ENCODE measurements at regions not wholly inside any gene's neighbourhood (a gene's known extent, or its start where the extent isn't known, plus 50 kb on each side); places are given as distances from the start of the nearest gene placed in this dataset.

- no peak overlapping the region for H3K4me3 Mint-ChIP-seq
- ATAC-seq (no peak), DNase-seq (no peak)
- H3K27ac Mint-ChIP-seq = no peak overlapping the region
- H3K9me3 Mint-ChIP-seq = peaks cover 7 to 12% of the 10 kb centered on the region in 2 donors
- no peaks in the 10 kb centered on the region for H3K4me1 Mint-ChIP-seq
- no peaks in the 10 kb centered on the region for H3K27me3 Mint-ChIP-seq
Measured at GRCh38 chr18:28581521-28582071, 404.7 kb upstream of the CDH2 start.

- no peak for DNase-seq
- H3K9me3 Mint-ChIP-seq = peaks cover 7 to 12% of the 10 kb centered on the region in 2 donors
- no peak overlapping the region for H3K27ac Mint-ChIP-seq
- H3K27me3 Mint-ChIP-seq = no peaks in the 10 kb centered on the region
- no peak for ATAC-seq
- no peaks in the 10 kb centered on the region for H3K4me1 Mint-ChIP-seq
- no peak overlapping the region for H3K4me3 Mint-ChIP-seq
Measured at GRCh38 chr18:28576941-28577340, 400.0 kb upstream of the CDH2 start.

GRCh38 chr18:28575123-28575522 is 398.2 kb upstream of the CDH2 start:
- Mint-ChIP-seq H3K27me3 (no peaks in the 10 kb centered on the region), H3K4me3 (no peak overlapping the region), H3K4me1 (no peaks in the 10 kb centered on the region), H3K9me3 (peaks cover 7 to 9% of the 10 kb centered on the region in 2 donors), H3K27ac (no peak overlapping the region)
- no peak for ATAC-seq
- DNase-seq = no peak

- no peak for DNase-seq
- H3K27ac Mint-ChIP-seq = no peak overlapping the region
- peaks cover 0 to under 1% of the 10 kb centered on the region in 2 donors for H3K9me3 Mint-ChIP-seq
- H3K27me3 Mint-ChIP-seq = no peaks in the 10 kb centered on the region
- no peak overlapping the region for H3K4me3 Mint-ChIP-seq
- no peak for ATAC-seq
- H3K4me1 Mint-ChIP-seq = no peaks in the 10 kb centered on the region
Measured at GRCh38 chr18:28574175-28574574, 397.2 kb upstream of the CDH2 start.

GRCh38 chr18:28571929-28572328 is 395.0 kb upstream of the CDH2 start:
- H3K4me3 Mint-ChIP-seq = no peak overlapping the region
- no peaks in the 10 kb centered on the region for H3K27me3 Mint-ChIP-seq
- H3K4me1 Mint-ChIP-seq = no peaks in the 10 kb centered on the region
- H3K27ac Mint-ChIP-seq = no peak overlapping the region
- ATAC-seq = no peak
- DNase-seq = no peak
- no peaks in the 10 kb centered on the region for H3K9me3 Mint-ChIP-seq

- Mint-ChIP-seq H3K27me3 (no peaks in the 10 kb centered on the region), H3K9me3 (peaks cover 0 to 7% of the 10 kb centered on the region in 2 donors), H3K4me1 (no peaks in the 10 kb centered on the region), H3K4me3 (no peak overlapping the region), H3K27ac (no peak overlapping the region)
- DNase-seq (no peak), ATAC-seq (no peak)
Measured at GRCh38 chr18:28560331-28560730, 383.4 kb upstream of the CDH2 start.

GRCh38 chr18:28559511-28559910 is 382.6 kb upstream of the CDH2 start:
- H3K9me3 Mint-ChIP-seq = peaks cover 0 to 7% of the 10 kb centered on the region in 2 donors
- ATAC-seq = no peak
- no peak overlapping the region for H3K27ac Mint-ChIP-seq
- DNase-seq = no peak
- H3K4me3 Mint-ChIP-seq = no peak overlapping the region
- H3K4me1 Mint-ChIP-seq = no peaks in the 10 kb centered on the region
- no peaks in the 10 kb centered on the region for H3K27me3 Mint-ChIP-seq

- H3K4me1 Mint-ChIP-seq = no peaks in the 10 kb centered on the region
- H3K9me3 Mint-ChIP-seq = peaks cover 5 to 28% of the 10 kb centered on the region in 2 donors
- no peaks in the 10 kb centered on the region for H3K27me3 Mint-ChIP-seq
- no peak for DNase-seq
- H3K27ac Mint-ChIP-seq = no peak overlapping the region
- no peak for ATAC-seq
- H3K4me3 Mint-ChIP-seq = no peak overlapping the region
Measured at GRCh38 chr18:28541934-28542333, 365.0 kb upstream of the CDH2 start.

GRCh38 chr18:28541276-28541930 is 364.5 kb upstream of the CDH2 start:
- Mint-ChIP-seq H3K27ac (no peak overlapping the region), H3K9me3 (peaks cover 5 to 28% of the 10 kb centered on the region in 2 donors), H3K27me3 (no peaks in the 10 kb centered on the region), H3K4me3 (no peak overlapping the region), H3K4me1 (no peaks in the 10 kb centered on the region)
- ATAC-seq (no peak), DNase-seq (no peak)

- ATAC-seq (no peak), DNase-seq (no peak)
- no peak overlapping the region for H3K4me3 Mint-ChIP-seq
- no peaks in the 10 kb centered on the region for H3K4me1 Mint-ChIP-seq
- H3K9me3 Mint-ChIP-seq = no peaks in the 10 kb centered on the region
- H3K27ac Mint-ChIP-seq = no peak overlapping the region
- no peaks in the 10 kb centered on the region for H3K27me3 Mint-ChIP-seq
Measured at GRCh38 chr18:28529644-28530043, 352.7 kb upstream of the CDH2 start.

- ATAC-seq (no peak), DNase-seq (no peak)
- no peak overlapping the region for H3K4me3 Mint-ChIP-seq
- H3K27ac Mint-ChIP-seq = no peak overlapping the region
- H3K9me3 Mint-ChIP-seq = no peaks in the 10 kb centered on the region
- H3K4me1 Mint-ChIP-seq = no peaks in the 10 kb centered on the region
- no peaks in the 10 kb centered on the region for H3K27me3 Mint-ChIP-seq
Measured at GRCh38 chr18:28526196-28526595, 349.3 kb upstream of the CDH2 start.

- no peak overlapping the region for H3K4me3 Mint-ChIP-seq
- no peaks in the 10 kb centered on the region for H3K9me3 Mint-ChIP-seq
- no peaks in the 10 kb centered on the region for H3K4me1 Mint-ChIP-seq
- no peak for DNase-seq
- no peaks in the 10 kb centered on the region for H3K27me3 Mint-ChIP-seq
- ATAC-seq = no peak
- no peak overlapping the region for H3K27ac Mint-ChIP-seq
Measured at GRCh38 chr18:28523758-28524475, 347.0 kb upstream of the CDH2 start.

GRCh38 chr18:28522236-28522635 is 345.3 kb upstream of the CDH2 start:
- H3K4me3 Mint-ChIP-seq = no peak overlapping the region
- DNase-seq (no peak), ATAC-seq (no peak)
- no peak overlapping the region for H3K27ac Mint-ChIP-seq
- no peaks in the 10 kb centered on the region for H3K27me3 Mint-ChIP-seq
- H3K9me3 Mint-ChIP-seq = peaks cover 0 to 8% of the 10 kb centered on the region in 2 donors
- no peaks in the 10 kb centered on the region for H3K4me1 Mint-ChIP-seq

GRCh38 chr18:28519997-28520396 is 343.1 kb upstream of the CDH2 start:
- H3K9me3 Mint-ChIP-seq = peaks cover 2 to 12% of the 10 kb centered on the region in 2 donors
- no peak overlapping the region for H3K27ac Mint-ChIP-seq
- H3K27me3 Mint-ChIP-seq = no peaks in the 10 kb centered on the region
- ATAC-seq (no peak), DNase-seq (no peak)
- H3K4me1 Mint-ChIP-seq = no peaks in the 10 kb centered on the region
- H3K4me3 Mint-ChIP-seq = no peak overlapping the region

GRCh38 chr18:28514699-28515098 is 337.8 kb upstream of the CDH2 start:
- H3K9me3 Mint-ChIP-seq = peaks cover 8 to 23% of the 10 kb centered on the region in 2 donors
- no peak overlapping the region for H3K4me3 Mint-ChIP-seq
- H3K27me3 Mint-ChIP-seq = no peaks in the 10 kb centered on the region
- DNase-seq = no peak
- no peaks in the 10 kb centered on the region for H3K4me1 Mint-ChIP-seq
- H3K27ac Mint-ChIP-seq = no peak overlapping the region
- no peak for ATAC-seq

GRCh38 chr18:28512357-28512756 is 335.4 kb upstream of the CDH2 start:
- Mint-ChIP-seq H3K27ac (no peak overlapping the region), H3K27me3 (no peaks in the 10 kb centered on the region), H3K9me3 (peaks cover 8 to 15% of the 10 kb centered on the region in 2 donors), H3K4me3 (no peak overlapping the region), H3K4me1 (no peaks in the 10 kb centered on the region)
- ATAC-seq = no peak
- no peak for DNase-seq
